CD4-positive, alpha-beta T cell treated with Interleukin-2 at 100 ng/mL for 4 hours (primary cell): ENCODE measurements at regions not wholly inside any gene's neighbourhood (a gene's known extent, or its start where the extent isn't known, plus 50 kb on each side); places are given as distances from the start of the nearest gene placed in this dataset.

Experiments used
- DNase-seq: peaks from one replicate; pipeline ENCODE4 v3.0.0-alpha.2; 2020; ENCODE audit warnings: low spot score

DNA sequence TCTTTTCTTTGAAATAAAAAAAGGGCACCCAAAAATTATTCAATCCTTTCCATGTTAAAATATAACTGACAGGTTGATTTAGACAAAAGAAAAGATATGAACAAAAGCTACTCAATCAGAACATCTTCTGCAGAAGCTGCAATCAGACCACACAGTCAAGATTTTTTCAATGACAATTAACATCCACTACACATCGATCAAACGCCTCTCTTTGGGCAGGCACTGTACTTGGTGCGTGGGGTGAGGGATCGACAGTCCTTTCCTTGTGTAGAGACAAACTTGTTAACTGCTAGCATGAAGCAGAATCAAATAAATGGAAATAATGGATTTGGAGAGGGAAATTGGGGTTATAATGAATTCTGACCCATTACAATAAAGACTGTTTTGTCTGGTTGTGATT is 71.2 kb upstream of the SESN3 start:
- no peak for DNase-seq

DNA sequence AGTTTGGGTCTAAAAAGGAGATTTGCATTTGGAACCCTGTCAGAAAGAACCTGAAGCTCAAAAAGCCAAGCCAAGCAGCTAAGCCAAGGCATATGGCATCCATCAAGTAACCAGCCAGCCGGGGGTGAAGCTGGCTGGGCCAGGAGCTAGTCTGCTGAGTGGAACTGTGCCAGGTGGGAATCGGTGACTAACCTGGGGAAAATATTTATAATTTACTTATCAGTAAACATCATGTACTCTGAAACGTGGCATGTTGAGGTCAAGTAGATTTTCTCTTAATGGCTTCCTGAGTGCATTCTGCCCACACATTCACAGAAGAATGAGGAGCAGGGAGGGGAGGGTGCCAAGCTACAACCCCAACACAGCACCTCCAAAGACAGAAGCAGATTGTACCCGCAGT is 70.5 kb upstream of the SESN3 start:
- DNase-seq, result no peak

DNA sequence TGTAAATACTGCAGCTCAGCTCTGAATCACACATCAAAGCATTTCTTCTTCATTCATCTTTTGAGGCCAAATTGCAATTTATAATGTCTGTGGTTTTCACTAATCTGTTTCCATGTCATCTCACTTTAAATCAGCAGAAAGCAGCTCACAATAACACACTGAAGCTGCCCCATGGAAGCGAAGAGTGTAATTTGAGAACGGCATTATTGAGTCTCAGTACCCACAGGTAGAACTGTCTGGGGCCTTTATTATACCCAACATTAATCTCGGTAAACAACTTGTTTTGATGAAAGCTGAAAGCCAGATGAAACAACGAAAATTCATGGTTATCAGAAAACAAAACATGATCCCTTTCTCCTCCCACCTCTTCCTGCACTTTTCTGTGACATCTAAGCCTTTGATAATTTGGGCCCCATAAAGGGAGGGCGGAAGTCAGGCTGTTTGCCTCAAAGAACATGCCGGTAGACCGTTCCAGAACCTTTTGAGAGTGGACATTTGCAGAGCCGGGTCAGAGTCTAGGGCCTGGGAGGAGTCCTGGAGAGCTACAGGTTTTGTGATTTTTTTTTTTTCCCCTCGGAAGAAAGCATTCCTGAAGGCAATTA is 68.2 kb upstream of the SESN3 start:
- peak; percentile 30 for DNase-seq

DNA sequence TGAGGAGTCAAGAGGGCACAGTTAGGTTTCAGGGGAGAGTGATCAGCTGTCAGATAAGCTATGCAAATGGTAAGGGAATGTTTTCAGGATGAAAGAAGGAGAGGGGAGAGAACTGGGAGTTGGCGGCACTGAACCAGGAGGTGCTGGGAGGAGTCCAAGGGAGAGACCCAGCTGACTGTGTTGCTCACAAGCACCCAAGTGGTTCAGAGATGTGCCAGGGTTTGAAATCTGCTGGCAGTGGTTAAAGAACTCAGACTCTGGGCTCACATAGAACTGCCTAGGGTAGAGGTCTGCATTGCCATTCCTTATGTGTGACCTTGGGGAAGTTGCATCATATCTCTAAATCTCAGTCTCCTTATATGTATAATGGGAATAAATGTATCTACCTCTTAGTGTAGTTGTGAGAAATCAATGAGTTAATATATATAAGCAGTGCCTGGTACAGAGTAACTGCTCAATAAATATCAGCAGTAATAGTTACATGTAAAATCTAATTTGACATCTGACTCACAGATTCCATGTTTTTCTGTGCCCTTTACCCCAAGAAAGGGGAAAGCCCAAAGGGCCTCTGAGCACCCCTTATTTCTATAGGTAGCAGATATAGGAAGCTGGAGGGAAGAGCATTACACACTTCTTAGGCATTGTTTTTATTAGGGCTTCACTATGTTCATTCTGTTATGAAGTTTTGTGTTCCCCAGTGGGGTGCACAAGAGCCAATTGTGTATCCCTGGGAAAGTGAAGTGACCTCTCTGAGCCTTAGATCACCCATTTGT is 66.9 kb upstream of the SESN3 start:
- DNase-seq, result no peak

DNA sequence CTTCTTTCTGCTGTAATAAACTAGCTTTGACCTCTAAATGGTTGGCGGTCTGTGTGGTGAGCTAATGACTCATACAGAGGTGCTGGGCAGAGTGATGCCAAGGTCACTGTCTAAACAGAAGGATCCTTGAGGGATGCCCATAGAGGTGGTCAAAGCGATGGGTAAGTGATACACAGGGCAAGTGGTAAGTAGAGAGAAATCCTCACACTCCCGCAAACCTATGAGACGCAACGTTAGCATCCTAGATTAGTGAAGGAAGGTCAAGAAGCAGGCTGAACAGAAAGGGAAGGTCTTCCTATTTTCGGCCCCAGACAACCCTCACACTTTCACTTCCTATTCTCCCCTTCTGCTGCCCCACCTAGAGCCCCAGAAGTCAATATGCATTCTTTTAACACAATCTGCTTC is 65.6 kb upstream of the SESN3 start:
- DNase-seq, result no peak

DNA sequence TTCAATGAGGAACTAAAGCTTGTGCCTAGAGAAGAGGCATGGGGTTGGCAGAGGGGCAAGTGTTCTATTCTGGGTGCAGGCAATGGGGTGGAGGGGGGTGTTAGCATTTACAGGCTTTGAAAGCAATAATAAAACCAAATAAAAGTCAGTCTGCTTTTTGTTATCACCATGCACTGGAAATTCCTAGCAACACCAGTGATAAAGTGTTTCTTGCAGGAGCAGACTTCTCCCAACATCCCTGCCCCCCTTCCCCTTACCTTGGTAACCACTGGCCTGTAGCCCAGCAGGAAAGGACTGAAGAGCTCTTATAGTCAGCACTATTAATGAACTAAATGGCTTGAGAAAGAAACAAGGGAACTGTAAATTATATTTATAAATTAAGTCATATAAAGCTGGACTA is 65.2 kb upstream of the SESN3 start:
- DNase-seq, result no peak

DNA sequence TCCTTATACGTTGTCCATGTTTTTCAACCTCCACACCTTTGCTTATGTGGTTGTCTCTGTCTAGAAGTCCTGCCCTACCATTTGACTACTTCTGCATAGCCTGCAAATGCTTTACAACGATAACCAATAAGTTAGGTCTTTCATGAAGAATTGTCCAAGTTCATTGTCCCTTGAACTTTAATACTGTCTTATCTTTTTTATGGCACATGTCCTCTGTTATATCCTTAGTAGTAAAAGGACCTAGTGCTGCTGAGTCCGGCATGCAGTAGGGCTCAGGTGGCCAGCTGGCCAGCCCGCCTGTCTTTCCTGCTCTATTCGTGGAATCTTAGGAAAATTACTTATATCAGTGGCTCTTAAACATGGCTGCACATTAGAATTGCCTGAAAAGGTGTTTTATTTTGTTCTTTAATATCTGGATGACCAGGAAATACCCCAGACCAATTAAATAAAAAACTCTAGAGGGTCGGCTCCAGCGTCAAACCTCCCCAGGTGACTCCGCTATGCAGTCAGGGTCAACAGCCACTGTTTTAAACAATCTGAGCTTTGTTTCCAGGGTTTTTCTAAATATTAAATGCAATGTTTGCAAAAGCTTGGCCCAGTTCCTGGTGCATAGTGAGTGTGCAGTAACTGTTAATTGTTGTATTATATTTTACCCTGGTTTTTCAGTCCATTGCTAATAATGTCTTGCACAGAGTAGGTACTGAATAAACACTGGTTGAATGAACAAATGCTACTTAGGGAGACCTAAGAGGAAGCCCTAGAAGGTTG is 64.6 kb upstream of the SESN3 start:
- DNase-seq, result no peak

DNA sequence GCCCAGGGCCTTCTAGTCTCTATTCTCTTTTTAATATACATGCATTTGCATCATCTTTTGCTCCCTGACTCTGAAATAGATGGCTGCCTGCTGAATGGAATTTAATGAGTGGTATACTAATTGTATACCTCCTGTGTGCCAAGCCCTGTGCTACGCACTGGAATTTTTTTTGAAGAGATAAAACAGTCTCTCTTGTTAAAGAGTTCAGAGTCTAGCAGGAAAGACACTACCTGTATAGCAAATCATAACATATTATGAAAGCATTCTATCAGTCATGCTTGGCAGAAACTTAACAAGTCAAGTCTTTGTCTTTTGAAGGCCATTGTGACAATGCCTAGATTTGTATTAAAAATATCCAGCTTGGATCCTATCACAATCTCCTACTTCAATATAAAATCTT is 63.7 kb upstream of the SESN3 start:
- no peak for DNase-seq

DNA sequence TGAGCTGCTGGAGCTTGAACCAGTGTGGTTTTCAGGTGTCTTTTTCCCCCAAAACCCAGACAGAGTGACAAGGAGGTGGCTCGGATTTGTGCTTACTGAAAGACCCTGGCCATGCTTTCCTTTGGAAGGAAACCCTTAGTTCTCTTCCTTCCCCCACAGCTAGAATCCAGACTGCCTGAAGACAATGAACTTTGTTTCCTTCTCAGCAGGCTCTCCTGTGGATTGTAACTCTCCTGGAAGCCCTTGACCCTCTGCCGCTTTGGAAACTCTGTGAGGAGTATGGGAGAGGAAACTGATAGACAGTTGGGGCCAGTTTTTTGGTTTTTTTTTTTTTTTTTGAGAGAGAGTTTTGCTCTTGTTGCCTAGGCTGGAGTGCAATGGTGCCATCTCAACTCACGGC is 62.1 kb upstream of the SESN3 start:
- no peak for DNase-seq

DNA sequence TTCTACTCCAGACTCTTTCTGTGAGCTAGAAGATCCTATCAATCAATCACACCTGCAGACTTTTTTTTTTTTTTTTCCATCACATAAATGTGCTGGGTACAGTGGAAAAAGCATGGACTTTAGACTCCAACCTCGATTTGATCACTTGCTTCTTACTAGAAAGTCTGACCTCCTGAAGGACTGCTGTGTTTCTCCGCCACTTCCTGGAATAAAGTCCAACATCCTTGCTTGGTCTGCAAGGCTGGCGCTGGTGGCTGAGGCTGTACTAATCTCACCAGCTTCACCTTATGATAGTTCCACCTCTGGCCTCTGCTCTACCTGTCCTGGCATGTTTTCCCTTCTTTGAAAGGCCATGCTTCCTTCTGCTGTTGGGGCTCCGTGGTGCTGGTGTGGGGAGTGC is 60.9 kb upstream of the SESN3 start:
- DNase-seq, result no peak

DNA sequence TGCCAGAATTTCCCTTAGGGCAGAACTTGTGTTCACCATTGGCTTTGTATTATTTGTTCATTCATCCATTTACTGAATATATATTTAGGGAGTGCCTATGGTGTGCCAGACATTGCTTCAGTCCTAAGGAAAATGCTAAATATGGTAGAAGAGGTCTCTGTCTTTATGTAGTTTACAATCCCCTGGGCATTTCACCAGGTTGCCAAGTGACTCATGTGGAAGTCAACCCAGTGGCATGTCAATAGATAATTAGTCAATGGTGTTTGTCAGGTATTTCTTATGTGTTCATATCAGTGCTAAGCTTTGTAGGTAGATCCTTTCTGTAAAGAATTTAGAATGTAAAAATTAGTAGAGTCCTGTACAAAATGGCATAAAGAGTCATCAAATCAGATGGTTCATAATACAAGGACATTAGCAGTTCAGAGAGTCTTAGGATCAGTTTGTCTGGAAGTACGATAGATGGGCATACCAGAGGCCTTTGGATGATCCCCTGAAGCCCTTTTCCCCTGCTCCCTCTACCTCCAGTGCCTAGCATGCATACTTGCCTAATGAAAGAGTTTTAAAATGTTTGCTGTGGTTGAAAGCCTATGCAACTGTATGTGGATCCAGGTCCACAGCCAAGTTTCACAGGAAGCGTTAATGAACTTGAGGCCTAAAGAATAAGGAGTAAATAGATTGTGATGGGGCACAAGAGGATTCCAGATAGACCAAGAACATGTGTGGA is 58.5 kb upstream of the SESN3 start:
- no peak for DNase-seq

DNA sequence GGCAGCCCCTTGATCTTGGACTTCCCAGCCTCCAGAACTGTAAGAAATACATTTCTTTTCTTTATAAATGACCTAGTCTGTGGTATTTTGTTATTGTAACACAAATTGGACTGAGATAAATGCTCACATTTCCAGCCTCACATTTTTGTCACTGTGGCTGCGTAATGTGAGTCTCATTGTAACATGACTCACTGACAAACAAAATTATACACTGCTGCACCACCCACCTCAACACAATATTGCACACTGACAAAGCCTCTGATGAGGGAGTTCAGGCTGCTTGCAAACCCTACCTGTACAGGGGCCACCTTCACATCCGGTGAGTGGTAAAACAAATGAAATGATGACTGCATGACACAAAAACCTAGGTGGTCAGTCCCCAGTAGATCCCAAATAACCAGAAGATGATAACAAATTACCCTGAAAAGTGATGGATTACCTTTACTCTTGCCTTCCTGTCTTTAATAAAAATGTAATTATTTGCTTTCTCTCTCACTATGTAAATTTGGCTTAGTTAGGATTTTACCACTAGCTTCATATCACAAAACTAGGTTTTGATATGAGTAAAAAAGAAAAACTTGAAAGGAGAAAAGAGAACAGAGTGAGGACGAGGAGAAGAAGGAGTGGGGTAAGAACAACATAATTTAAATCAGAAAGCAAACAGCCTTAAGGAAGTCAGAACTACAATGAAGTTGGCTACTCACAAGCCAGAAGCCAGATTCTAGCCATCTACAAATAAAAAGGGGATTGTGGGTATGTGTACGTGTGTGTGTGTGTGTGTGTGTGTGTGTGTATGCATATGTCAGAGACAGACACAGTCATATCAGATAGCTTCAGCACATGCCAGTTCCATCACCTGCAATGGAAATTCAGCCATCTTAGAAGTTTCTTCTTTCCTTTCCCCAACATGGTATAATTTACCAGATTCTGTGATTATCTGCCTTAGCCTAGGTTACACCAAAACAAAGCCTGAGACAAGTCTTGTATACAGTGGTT is 53.4 kb upstream of the SESN3 start:
- DNase-seq, result no peak

DNA sequence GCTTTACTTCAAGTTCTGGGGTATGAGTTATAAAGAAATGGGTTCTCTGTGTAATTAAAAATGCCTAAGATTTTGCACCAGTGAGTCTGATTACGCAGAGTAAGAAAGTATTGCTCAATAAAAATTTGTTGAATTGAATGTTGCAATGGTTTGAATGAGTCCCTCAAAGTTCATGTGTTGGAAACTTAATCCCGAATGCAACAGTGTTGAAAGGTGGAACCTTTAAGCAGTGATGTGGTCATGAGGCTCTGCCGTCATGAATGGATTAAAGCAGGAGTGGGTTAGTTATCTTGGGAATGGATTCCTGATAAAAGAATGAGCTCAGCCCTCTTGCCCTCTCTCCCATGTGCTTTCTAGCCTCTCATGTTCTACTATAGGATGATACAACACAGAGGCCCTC is 52.6 kb upstream of the SESN3 start:
- no peak for DNase-seq

DNA sequence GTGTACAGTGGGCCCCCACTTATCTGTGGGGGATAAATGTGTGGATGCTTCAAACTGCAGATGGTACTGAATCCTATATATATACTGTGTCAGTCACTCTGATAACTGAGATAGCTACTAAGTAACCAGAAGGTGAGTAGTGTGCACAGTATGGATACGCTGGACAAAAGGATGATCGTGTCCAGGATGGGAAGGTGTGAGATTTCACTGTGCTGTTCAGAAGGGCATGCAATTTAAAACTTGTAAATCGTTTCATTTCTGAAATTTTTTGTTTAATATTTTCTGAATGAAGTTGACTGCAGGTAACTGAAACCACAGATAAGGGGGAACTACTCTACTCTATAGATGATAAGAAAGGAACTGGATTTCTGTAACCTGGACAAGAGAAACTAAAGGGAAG is 52.1 kb upstream of the SESN3 start:
- no peak for DNase-seq

DNA sequence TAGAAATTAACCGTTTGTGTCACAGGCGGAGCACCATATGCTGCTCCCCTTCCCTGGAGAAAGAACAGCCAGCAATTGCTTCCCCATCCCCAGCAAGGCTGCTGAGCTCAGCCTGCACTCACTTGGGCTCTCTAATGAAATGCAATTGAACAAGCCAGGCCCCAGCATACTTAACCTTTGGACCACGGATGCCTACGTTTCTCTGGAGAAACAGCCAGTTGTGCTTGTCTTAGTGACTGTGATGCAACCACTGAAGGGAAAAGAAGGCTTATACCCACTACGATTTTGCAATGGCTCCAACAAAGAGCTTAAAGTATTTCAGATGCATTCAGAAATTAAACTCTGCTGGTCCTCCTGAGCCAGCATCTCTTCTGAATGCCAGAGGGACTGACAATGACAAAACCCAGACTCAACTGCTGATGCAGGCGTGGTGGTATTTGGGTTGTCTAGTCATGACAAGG is 51.3 kb upstream of the SESN3 start:
- DNase-seq, result no peak
